Muscle layer of duodenum (tissue), 2 donors: ENCODE measurements at regions not wholly inside any gene's neighbourhood (a gene's known extent, or its start where the extent isn't known, plus 50 kb on each side); places are given as distances from the start of the nearest gene placed in this dataset.
"Not testable (repeated sequence)": the region's sequence is repeated elsewhere in the genome, so short reads cannot be mapped to it uniquely, and the experiment has no call there.

ENCODE experiments used
- H3K27ac ChIP-seq: one replicate; pipeline ENCODE4 v1.7.0; 2013; ENCODE audit warnings: mild to moderate bottlenecking, low read length
- H3K27me3 ChIP-seq: one replicate; pipeline ENCODE4 v1.7.0; 2013; ENCODE audit warnings: low read depth, mild to moderate bottlenecking, control low read depth, low read length
- H3K36me3 ChIP-seq, 2 donors: one replicate each; pipeline ENCODE4 v1.7.0; 2013; ENCODE audit warnings: low read length in 2 of 2, control low read depth in 1 of 2, mild to moderate bottlenecking in 1 of 2; ENCODE audit not compliant: insufficient read depth in 2 of 2, control insufficient read depth in 1 of 2
- H3K4me1 ChIP-seq, 2 donors: one replicate each; pipeline ENCODE4 v1.7.0; 2013; ENCODE audit warnings: low read length in 2 of 2, mild to moderate bottlenecking in 2 of 2, control low read depth in 1 of 2, moderate library complexity in 1 of 2; ENCODE audit not compliant: insufficient read depth in 2 of 2, control insufficient read depth in 1 of 2
- H3K4me3 ChIP-seq, 2 donors: one replicate each; pipeline ENCODE4 v1.7.0; 2013; ENCODE audit warnings: low read length in 2 of 2, low read depth in 1 of 2, mild to moderate bottlenecking in 1 of 2
- H3K9me3 ChIP-seq, 2 donors: one replicate each; pipeline ENCODE4 v1.7.0; 2013; ENCODE audit warnings: low read length in 2 of 2, control low read depth in 1 of 2, mild to moderate bottlenecking in 1 of 2; ENCODE audit not compliant: control insufficient read depth in 1 of 2
- donor health status: healthy.

DNA sequence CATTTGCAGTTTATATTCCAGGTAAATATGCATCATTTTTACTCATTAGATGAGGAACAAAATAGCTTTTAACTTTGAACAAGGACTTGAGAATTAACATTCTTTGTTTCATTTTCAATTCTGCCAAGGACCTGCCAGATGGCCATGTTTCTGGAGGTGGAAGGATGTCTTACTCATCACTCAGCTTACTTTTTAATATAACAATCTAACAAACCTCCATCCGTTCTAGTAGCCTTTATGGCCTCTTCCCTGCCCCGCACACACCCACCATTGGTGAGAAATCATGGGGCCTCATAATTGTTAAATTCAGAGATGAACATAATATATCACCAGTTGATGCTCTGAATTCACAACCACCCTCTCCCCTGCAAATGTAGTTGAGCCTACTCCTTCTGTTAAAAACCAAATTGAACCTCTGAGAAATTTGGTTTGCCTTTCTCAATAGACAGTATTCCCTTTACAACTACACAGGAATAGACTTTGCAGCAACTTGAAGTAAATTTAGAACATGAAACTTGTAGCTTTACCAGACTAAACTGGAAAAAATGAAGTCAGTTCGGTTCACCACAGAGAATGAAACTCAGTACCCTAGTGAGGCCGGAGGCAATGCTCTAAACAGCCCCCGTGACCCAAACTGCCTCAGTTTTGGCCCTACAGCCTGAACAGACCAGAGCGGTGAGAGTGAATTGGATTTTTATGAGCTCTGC is 50.1 kb upstream of the ACSL4 start:
- no peak overlapping the region for H3K27ac ChIP-seq
- H3K4me3 ChIP-seq, result no peak overlapping the region
- no peaks in the 10 kb centered on the region for H3K9me3 ChIP-seq
- no peaks in the 10 kb centered on the region for H3K4me1 ChIP-seq
- no peaks in the 10 kb centered on the region for H3K36me3 ChIP-seq
- H3K27me3 ChIP-seq, result no peaks in the 10 kb centered on the region

DNA sequence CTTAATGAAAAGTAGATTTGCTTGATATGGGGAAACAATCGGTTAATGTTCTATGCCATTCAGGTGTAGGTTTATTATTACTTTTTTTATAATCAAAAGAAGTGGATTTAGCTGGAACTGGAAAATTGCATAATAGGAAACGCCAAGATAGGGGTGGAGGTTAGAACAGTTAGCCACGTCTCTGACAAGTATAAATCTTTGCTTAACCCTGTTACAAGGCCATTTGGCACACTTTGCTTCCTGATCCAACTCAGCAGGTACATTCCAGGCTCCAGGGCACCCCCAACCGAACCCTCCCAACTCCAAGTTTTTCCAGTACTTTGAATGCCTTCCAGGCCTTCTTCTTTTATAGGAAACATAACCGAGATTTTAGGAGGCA is 50.6 kb upstream of the ACSL4 start:
- H3K4me1 ChIP-seq, result no peaks in the 10 kb centered on the region
- H3K27me3 ChIP-seq, result no peaks in the 10 kb centered on the region
- H3K9me3 ChIP-seq, result no peaks in the 10 kb centered on the region
- H3K36me3 ChIP-seq, result no peaks in the 10 kb centered on the region
- H3K4me3 ChIP-seq, result no peak overlapping the region
- H3K27ac ChIP-seq, result no peak overlapping the region

DNA sequence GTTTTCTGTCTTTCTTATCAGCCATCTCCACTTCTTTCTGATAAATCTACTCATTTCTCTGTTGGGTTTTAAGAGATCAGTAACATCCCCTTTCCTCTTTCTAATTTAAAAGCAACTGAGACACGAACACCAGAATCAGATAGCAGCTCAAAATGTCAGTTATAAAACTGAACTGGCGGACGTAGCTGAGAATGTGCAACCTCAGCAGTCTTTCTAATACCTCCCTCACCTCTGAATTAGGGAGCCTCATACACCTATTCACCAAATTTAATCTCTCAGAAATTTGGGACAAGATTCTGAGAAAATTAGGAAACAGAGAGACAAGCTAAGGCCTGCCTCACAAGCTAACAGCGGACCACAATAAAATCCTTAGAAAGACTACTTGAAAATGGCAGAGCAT is 52.0 kb upstream of the ACSL4 start:
- no peaks in the 10 kb centered on the region for H3K4me1 ChIP-seq
- H3K27ac ChIP-seq, result no peak overlapping the region
- H3K9me3 ChIP-seq, result no peaks in the 10 kb centered on the region
- no peaks in the 10 kb centered on the region for H3K36me3 ChIP-seq
- H3K4me3 ChIP-seq, result no peak overlapping the region
- H3K27me3 ChIP-seq, result no peaks in the 10 kb centered on the region

DNA sequence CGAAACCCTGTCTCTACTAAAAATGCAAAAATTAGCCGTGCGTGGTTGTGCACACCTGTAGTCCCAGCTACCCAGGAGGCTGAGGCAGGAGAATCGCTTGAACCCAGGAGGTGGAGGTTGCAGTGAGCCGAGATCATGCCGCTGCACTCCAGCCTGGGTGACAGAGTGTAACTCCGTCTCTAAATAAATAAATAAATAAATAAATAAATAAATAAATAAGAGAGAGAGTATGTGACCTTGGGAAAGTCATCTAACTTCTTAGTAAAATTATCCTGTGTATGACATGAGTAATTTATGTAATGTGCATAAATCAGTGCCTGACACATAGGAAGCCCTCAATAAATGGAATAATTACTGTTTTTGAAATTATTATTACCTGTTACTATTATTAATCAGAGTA is 57.5 kb upstream of the ACSL4 start:
- not testable (repeated sequence) for H3K4me1 ChIP-seq, H3K9me3 ChIP-seq, H3K27me3 ChIP-seq, H3K4me3 ChIP-seq, H3K36me3 ChIP-seq, H3K27ac ChIP-seq

DNA sequence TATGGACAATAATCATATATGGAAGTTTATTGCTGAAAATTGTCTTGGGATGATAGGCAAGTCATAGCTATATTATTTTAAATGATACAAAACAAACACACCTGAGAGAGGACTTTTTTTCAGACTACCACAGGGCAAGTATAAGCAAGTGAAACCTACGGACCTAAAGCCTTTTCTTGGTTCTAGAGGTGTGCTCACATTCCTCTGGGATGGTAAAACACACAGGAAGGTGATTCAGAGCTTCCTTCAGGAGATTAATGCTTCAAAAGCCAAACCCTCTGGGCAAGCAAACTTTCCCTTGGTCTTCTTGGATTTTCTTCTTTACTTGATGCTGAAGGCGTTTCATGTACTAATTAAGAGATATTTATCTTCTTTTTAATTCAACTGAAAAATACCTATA is 60.1 kb upstream of the ACSL4 start:
- Histone ChIP-seq H3K27ac (no peak overlapping the region), H3K36me3 (no peaks in the 10 kb centered on the region), H3K4me3 (no peak overlapping the region), H3K4me1 (no peaks in the 10 kb centered on the region), H3K9me3 (no peaks in the 10 kb centered on the region), H3K27me3 (no peaks in the 10 kb centered on the region)

DNA sequence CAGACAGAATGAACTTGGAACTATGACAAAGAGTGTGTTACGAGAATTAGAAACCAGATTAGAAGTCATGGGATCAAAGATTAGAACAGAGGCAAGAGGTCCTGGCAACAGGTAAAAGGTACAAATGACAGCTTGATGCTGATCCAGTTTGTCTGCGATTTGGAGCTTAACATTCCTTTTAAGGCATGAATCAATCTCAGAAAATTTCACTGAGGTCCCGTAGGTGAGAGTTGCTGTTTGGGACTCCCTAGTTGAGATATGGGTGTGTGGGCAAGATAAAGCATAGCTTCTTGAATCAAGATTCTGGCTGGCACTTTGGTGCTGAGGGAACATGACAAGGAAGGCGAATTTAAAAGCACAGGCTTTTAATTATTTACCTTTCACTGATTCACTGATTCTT is 62.6 kb upstream of the ACSL4 start:
- Histone ChIP-seq H3K27me3 (no peaks in the 10 kb centered on the region), H3K4me3 (no peak overlapping the region), H3K4me1 (no peaks in the 10 kb centered on the region), H3K36me3 (no peaks in the 10 kb centered on the region), H3K27ac (no peak overlapping the region), H3K9me3 (no peaks in the 10 kb centered on the region)

DNA sequence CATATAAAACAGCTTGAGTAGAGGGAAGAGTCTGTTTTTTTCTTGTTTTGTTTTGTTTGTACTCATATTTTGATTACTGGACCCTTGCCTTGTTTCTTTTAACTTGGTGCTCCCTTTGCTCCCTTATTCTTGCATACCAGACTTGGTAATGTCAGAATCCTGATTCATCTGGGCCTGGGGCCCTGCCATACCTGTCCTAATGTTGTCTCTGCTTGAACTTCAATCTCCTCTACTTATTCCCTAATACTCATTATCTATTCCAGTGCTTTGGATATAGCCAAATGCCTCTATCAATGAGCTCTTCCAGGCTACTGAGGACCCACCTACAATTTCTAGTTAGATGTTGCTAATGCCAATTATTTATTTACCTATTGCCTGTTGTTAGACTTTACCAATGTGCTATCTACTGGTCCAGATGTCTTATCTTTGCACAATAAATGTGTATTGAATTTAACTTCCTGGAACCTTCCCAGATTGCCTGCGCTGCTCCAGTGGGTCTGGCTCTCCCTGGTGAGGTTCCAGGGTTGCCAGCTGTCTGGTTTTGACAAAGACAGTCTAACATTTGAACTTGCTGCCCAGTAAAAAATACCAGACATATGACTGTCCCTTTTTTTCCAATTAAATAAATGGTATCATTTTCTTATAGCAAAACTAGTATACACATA is 64.4 kb upstream of the ACSL4 start:
- no peak overlapping the region for H3K4me3 ChIP-seq
- H3K4me1 ChIP-seq, result no peaks in the 10 kb centered on the region
- no peak overlapping the region for H3K27ac ChIP-seq
- H3K27me3 ChIP-seq, result no peaks in the 10 kb centered on the region
- H3K9me3 ChIP-seq, result no peaks in the 10 kb centered on the region
- H3K36me3 ChIP-seq, result no peaks in the 10 kb centered on the region

DNA sequence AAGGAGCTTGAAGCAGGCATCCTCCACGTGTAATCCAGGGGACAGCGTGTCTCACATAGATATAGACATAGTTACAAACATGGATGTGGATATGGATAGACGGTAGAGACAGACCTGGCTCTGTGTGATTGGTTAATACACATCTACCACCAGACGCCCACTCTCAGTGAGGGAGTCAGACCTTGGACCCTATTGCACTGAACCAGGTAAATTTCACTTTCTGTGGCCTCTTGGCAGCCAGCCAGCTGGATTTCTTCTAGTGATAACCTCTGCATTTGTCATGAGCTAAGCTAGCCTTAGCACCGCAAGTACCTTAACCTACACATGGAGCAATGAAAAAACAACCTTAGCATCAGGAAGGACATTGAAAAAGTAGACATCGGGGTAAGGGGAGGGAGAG is 79.2 kb upstream of the ACSL4 start:
- H3K9me3 ChIP-seq, result no peaks in the 10 kb centered on the region
- no peaks in the 10 kb centered on the region for H3K27me3 ChIP-seq
- H3K4me3 ChIP-seq, result no peak overlapping the region
- H3K36me3 ChIP-seq, result no peaks in the 10 kb centered on the region
- no peaks in the 10 kb centered on the region for H3K4me1 ChIP-seq
- no peak overlapping the region for H3K27ac ChIP-seq

DNA sequence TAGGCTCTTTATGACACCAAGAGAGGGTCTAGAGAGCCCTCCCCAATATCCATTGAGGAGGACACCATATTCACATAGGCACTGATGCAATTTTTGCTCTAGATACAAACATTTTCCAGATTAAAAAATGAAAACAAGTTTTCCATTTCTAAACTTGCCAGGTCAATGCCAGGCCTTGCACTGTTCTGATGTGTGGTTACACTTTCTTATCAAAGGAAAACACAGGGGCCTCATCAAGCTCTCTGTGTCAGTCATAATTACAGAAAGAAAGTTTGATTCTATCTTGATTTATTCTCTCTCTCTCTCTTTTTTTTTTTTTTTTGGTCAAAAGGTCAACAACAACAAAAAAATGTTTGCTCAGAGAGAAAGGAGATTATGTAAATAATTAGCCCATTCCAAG is 80.2 kb upstream of the ACSL4 start:
- Histone ChIP-seq H3K27me3 (no peaks in the 10 kb centered on the region), H3K4me1 (no peaks in the 10 kb centered on the region), H3K9me3 (no peaks in the 10 kb centered on the region), H3K4me3 (no peak overlapping the region), H3K36me3 (no peaks in the 10 kb centered on the region), H3K27ac (no peak overlapping the region)

DNA sequence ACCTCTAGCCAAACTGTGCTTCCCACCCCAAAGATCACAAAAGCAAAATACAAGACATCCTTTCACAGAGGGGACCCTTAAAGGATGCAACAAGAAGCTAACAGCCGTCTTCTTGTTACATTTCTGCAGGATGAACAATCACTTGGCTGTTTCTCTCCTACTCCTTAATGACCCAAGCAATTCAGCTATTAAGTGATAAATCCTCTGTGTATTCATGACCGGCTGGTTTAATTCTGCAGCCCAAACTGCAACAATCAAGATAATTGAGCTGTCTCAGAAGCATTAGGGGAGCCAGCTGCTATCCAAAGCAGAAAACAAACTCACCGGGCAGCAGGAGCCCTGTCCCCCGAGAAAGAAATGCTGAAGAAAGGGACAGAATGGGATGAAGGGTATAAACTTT is 85.9 kb upstream of the ACSL4 start:
- Histone ChIP-seq H3K4me1 (no peaks in the 10 kb centered on the region), H3K27me3 (no peaks in the 10 kb centered on the region), H3K4me3 (no peak overlapping the region), H3K27ac (no peak overlapping the region), H3K9me3 (no peaks in the 10 kb centered on the region), H3K36me3 (no peaks in the 10 kb centered on the region)

DNA sequence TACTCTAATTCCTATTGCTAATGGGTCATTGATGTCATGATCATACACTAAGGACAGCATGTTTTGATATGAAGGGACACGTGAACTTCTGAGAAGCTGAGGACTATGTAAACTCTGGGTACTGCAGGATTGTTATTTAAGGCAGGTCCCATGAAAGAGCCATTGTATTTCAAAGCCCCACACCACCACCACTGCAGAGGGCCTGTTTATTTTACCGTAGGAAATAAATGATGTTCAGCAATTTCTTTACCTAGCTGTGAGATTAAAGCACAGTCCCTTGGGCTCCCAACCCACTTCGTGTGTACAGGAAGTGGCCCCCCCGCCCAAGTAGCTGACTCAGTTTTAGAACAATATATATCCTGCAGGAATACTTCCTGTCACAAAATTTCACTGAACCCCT is 89.8 kb upstream of the ACSL4 start:
- Histone ChIP-seq H3K27ac (no peak overlapping the region), H3K4me1 (no peaks in the 10 kb centered on the region), H3K27me3 (no peaks in the 10 kb centered on the region), H3K36me3 (no peaks in the 10 kb centered on the region), H3K4me3 (no peak overlapping the region), H3K9me3 (no peaks in the 10 kb centered on the region)
